Activated naive CD8-positive, alpha-beta T cell treated with anti-CD3 and anti-CD28 coated beads, Interleukin-2, amount 10 ng/mL, durations not matched to agents 7 days and 5 days (primary cell): ENCODE measurements at regions not wholly inside any gene's neighbourhood (a gene's known extent, or its start where the extent isn't known, plus 50 kb on each side); places are given as distances from the start of the nearest gene placed in this dataset.
A peak's percentile ranks its signal among the peaks of the same experiment; 100 is the strongest.

Experiments used
- ATAC-seq: fragments of 150-1000 bp; cut with Tn5 transposase; one replicate; pipeline ENCODE4 v1.10.0; 2021; ENCODE audit warnings: low read depth, moderate library complexity
- POLR2A ChIA-PET: fragments of 350-600 bp; sonication (Branson Sonifier 250); formaldehyde crosslinking; loops from one replicate; lab custom pipeline; 2021; ENCODE audit warnings: antibody characterized with exemption; lab: Charles Lee
- DNase-seq: peaks from one replicate; pipeline ENCODE4 v3.0.0; 2021
- H3K27ac Mint-ChIP-seq: one replicate; pipeline ENCODE4 v1.8.0; 2022; ENCODE audit warnings: mild to moderate bottlenecking, mixed read lengths
- H3K27me3 Mint-ChIP-seq: one replicate; pipeline ENCODE4 v1.8.0; 2022; ENCODE audit warnings: mild to moderate bottlenecking, moderate library complexity, mixed read lengths
- H3K36me3 Mint-ChIP-seq: one replicate; pipeline ENCODE4 v1.8.0; 2021; ENCODE audit warnings: mild to moderate bottlenecking, mixed read lengths
- H3K4me1 Mint-ChIP-seq: one replicate; pipeline ENCODE4 v1.8.0; 2021; ENCODE audit warnings: mixed read lengths
- H3K4me3 Mint-ChIP-seq: one replicate; pipeline ENCODE4 v1.8.0; 2022; ENCODE audit warnings: mild to moderate bottlenecking, moderate library complexity, mixed read lengths
- H3K9me3 Mint-ChIP-seq: one replicate; pipeline ENCODE4 v1.8.0; 2021; ENCODE audit warnings: mixed read lengths

- POLR2A ChIA-PET, result no interaction called here
- no peaks in the 10 kb centered on the region for H3K4me1 Mint-ChIP-seq
Observed at GRCh38 chr9:14441976-14442651, 128.2 kb upstream of the NFIB start.

GRCh38 chr9:14441115-14441514 is 127.2 kb upstream of the NFIB start:
- no peak overlapping the region for H3K4me3 Mint-ChIP-seq
- no peaks in the 10 kb centered on the region for H3K27me3 Mint-ChIP-seq
- no peaks in the 10 kb centered on the region for H3K4me1 Mint-ChIP-seq
- ATAC-seq (no peak), DNase-seq (no peak)
- H3K27ac Mint-ChIP-seq, result no peak overlapping the region
- POLR2A ChIA-PET, result no interaction called here
- no peaks in the 10 kb centered on the region for H3K9me3 Mint-ChIP-seq
- H3K36me3 Mint-ChIP-seq, result no peaks in the 10 kb centered on the region

More at GRCh38 chr9:14441976-14442651, 128.2 kb upstream of the NFIB start:
- no peaks in the 10 kb centered on the region for H3K36me3 Mint-ChIP-seq
- no peak overlapping the region for H3K4me3 Mint-ChIP-seq
- H3K27me3 Mint-ChIP-seq, result no peaks in the 10 kb centered on the region
- no peak overlapping the region for H3K27ac Mint-ChIP-seq
- DNase-seq (no peak), ATAC-seq (no peak)
- no peaks in the 10 kb centered on the region for H3K9me3 Mint-ChIP-seq

GRCh38 chr9:14440062-14440461 is 126.1 kb upstream of the NFIB start:
- Mint-ChIP-seq H3K36me3 (no peaks in the 10 kb centered on the region), H3K4me3 (no peak overlapping the region), H3K27ac (no peak overlapping the region), H3K9me3 (no peaks in the 10 kb centered on the region), H3K27me3 (peaks cover under 1% of the 10 kb centered on the region), H3K4me1 (no peaks in the 10 kb centered on the region)
- POLR2A ChIA-PET, result no interaction called here
- ATAC-seq, result no peak
- no peak for DNase-seq

DNA sequence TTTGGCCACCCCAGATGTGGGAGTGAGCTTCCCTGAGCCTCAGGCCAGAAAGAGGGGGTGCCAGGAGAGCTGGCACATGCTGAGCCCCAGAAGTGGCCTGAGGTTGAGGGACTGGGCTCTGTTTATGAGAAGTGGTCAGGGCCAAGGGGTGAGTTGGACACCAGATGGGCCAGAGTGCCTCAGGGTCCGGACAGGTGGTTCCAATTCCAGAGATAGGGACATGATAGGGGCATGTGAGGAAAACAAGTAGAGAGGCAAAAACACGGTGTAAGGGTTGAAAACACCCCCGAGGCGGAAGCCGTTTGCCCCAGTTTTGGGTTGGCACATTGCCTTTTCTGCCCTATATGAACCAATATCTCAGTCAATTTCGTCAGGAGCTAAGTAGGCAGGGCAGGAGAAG is 125.6 kb upstream of the NFIB start:
- H3K4me3 Mint-ChIP-seq, result no peak overlapping the region
- H3K4me1 Mint-ChIP-seq, result no peaks in the 10 kb centered on the region
- H3K27ac Mint-ChIP-seq, result no peak overlapping the region
- H3K36me3 Mint-ChIP-seq, result no peaks in the 10 kb centered on the region
- POLR2A ChIA-PET, result no interaction called here
- ATAC-seq, result no peak
- H3K9me3 Mint-ChIP-seq, result no peaks in the 10 kb centered on the region
- DNase-seq, result no peak
- peaks cover 2% of the 10 kb centered on the region for H3K27me3 Mint-ChIP-seq

GRCh38 chr9:14438232-14439021 is 124.5 kb upstream of the NFIB start:
- no peak overlapping the region for H3K4me3 Mint-ChIP-seq
- DNase-seq, result no peak
- no peaks in the 10 kb centered on the region for H3K36me3 Mint-ChIP-seq
- H3K27ac Mint-ChIP-seq, result no peak overlapping the region
- POLR2A ChIA-PET, result no interaction called here
- H3K27me3 Mint-ChIP-seq, result peaks cover 7% of the 10 kb centered on the region
- no peaks in the 10 kb centered on the region for H3K9me3 Mint-ChIP-seq
- ATAC-seq, result no peak
- no peaks in the 10 kb centered on the region for H3K4me1 Mint-ChIP-seq

DNA sequence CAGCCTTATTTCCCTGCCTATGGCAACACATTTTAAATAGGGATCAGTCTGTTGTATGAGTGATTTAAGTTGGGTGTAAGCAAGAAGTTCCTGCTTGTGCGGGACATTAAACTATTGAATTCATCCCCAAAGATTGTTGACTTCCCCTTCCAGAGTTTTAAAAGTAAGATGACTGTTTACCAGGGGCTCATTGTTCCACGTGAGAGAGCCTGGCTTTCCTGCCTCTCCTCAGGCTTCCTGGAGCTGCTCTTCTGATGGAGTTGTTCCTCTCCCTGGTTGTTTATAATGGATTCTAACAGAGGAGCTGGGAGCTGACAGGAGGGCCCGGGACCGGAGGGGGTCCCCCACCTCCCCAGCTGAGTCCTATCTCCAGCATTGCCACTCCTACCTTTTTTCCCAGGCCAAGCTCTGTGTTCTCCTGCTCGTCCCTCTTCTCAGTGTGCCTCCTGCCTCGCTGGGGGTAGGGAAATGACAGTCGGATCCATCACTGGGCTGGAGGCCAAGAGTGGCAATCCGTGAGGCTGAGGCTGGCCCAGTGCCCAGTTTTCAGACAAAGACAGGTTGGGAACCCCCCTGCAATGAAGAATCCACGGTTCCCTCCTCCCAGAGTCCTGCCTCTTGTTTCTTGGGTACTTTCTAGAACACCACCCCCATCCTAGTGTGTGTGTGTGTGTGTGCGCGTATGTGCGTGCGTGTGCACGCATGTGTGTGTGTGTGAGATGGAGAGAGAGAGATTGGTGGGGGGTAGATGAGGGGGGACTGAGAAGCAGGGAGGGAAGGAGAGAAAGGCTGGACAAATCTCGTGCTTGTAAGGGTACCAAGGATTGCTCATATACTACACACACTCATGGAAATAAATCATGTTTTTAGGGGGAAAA is 123.7 kb upstream of the NFIB start:
- ATAC-seq, result no peak
- H3K27ac Mint-ChIP-seq, result no peak overlapping the region

GRCh38 chr9:14435871-14436270 is 121.9 kb upstream of the NFIB start:
- Mint-ChIP-seq H3K36me3 (no peaks in the 10 kb centered on the region), H3K27me3 (peaks cover 17% of the 10 kb centered on the region), H3K4me3 (no peak overlapping the region), H3K9me3 (no peaks in the 10 kb centered on the region), H3K27ac (no peak overlapping the region), H3K4me1 (no peaks in the 10 kb centered on the region)
- POLR2A ChIA-PET, result no interaction called here
- DNase-seq (no peak), ATAC-seq (no peak)

More for the DNA sequence above, 123.7 kb upstream of the NFIB start:
- H3K36me3 Mint-ChIP-seq, result no peaks in the 10 kb centered on the region
- POLR2A ChIA-PET, result no interaction called here
- H3K27me3 Mint-ChIP-seq, result peaks cover 8% of the 10 kb centered on the region
- no peaks in the 10 kb centered on the region for H3K9me3 Mint-ChIP-seq
- no peaks in the 10 kb centered on the region for H3K4me1 Mint-ChIP-seq
- DNase-seq, result no peak
- H3K4me3 Mint-ChIP-seq, result no peak overlapping the region

- POLR2A ChIA-PET, result no interaction called here
- no peaks in the 10 kb centered on the region for H3K9me3 Mint-ChIP-seq
- DNase-seq (no peak), ATAC-seq (no peak)
- no peak overlapping the region for H3K4me3 Mint-ChIP-seq
- H3K27ac Mint-ChIP-seq, result no peak overlapping the region
- H3K4me1 Mint-ChIP-seq, result no peaks in the 10 kb centered on the region
- H3K36me3 Mint-ChIP-seq, result no peaks in the 10 kb centered on the region
- H3K27me3 Mint-ChIP-seq, result peaks cover 17% of the 10 kb centered on the region
Observed at GRCh38 chr9:14434971-14435718, 121.2 kb upstream of the NFIB start.

- no peak for ATAC-seq
- POLR2A ChIA-PET, result no interaction called here
- Mint-ChIP-seq H3K4me1 (no peaks in the 10 kb centered on the region), H3K9me3 (no peaks in the 10 kb centered on the region), H3K4me3 (no peak overlapping the region), H3K27me3 (peaks cover 17% of the 10 kb centered on the region), H3K36me3 (no peaks in the 10 kb centered on the region), H3K27ac (no peak overlapping the region)
- no peak for DNase-seq
Observed at GRCh38 chr9:14434158-14434504, 120.2 kb upstream of the NFIB start.

GRCh38 chr9:14433351-14434157 is 119.6 kb upstream of the NFIB start:
- H3K4me3 Mint-ChIP-seq, result no peak overlapping the region
- peaks cover 3% of the 10 kb centered on the region for H3K4me1 Mint-ChIP-seq
- ATAC-seq (no peak), DNase-seq (no peak)
- no peak overlapping the region for H3K27ac Mint-ChIP-seq
- POLR2A ChIA-PET, result no interaction called here
- H3K27me3 Mint-ChIP-seq, result peaks cover 17% of the 10 kb centered on the region
- no peaks in the 10 kb centered on the region for H3K9me3 Mint-ChIP-seq
- H3K36me3 Mint-ChIP-seq, result no peaks in the 10 kb centered on the region

DNA sequence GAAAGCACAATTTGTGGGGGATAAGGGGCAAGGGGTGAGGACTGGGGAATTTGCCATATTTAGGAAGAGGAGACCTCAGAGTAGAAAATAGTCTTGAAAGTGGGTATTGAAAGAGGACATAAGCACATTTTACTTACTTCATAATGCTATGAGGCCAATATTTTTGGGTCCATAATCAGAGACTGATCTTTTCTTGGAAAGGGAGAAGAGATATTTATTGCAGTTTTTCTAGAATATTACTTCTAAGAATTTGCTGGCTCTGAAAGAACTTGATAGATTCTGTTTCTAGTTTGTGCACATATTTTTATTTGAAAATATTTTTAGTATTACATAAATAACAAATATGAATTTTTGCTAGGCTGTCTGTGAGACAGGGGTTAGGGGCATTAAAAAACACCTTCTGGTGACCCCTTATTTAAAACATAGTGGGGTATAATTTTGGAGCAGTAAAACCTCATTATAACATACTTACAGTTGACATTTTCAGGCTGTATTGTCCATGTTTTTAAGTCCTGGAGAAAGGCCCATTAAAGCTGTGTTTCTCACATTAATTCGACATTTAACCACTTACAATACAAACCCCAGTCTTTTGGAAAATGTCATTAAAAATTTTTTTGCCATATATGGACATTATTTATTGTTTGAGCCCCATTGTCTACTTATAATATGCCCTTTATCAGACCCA is 118.9 kb upstream of the NFIB start:
- POLR2A ChIA-PET, result no interaction called here
- no peaks in the 10 kb centered on the region for H3K36me3 Mint-ChIP-seq
- H3K9me3 Mint-ChIP-seq, result no peaks in the 10 kb centered on the region
- H3K27ac Mint-ChIP-seq, result no peak overlapping the region
- DNase-seq (no peak), ATAC-seq (no peak)
- H3K4me1 Mint-ChIP-seq, result peaks cover 3% of the 10 kb centered on the region
- H3K4me3 Mint-ChIP-seq, result no peak overlapping the region
- peaks cover 17% of the 10 kb centered on the region for H3K27me3 Mint-ChIP-seq

DNA sequence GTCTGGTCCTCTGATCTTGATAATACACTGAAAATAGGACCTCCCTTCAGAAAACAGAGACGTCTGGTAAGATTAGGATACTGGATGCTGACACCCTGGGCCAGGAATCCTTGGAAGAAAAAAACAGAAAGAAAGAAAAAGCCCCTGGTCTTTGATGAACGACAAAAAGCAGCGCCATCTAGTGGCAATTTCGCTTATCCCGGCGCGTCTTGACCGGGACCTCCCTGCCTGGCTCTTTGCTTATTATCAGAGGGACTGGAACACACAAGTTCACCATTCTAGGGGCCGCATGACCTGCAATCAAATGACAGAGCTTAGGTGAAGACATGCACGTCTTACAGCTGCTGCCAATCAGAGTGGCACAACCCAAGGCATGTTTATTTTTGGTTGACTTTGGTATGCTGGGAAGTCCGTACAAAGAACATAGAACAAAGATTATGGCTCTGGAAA is 114.9 kb upstream of the NFIB start:
- peaks cover 12% of the 10 kb centered on the region for H3K27me3 Mint-ChIP-seq
- POLR2A ChIA-PET, result no interaction called here
- DNase-seq (peak; percentile 41), ATAC-seq (no peak)
- H3K27ac Mint-ChIP-seq, result no peak overlapping the region
- no peaks in the 10 kb centered on the region for H3K9me3 Mint-ChIP-seq
- H3K4me3 Mint-ChIP-seq, result no peak overlapping the region
- H3K36me3 Mint-ChIP-seq, result no peaks in the 10 kb centered on the region
- H3K4me1 Mint-ChIP-seq, result peaks cover 3% of the 10 kb centered on the region
